HepG2 (cell line): ENCODE measurements at regions not wholly inside any gene's neighbourhood (a gene's known extent, or its start where the extent isn't known, plus 50 kb on each side); places are given as distances from the start of the nearest gene placed in this dataset.

Experiments used
- ATM ChIP-seq: fragments of 450-650 bp; IDR thresholded peaks from 2 replicates; pipeline ENCODE4 v1.7.1; 2017; ENCODE audit warnings: mild to moderate bottlenecking, borderline replicate concordance
- CBX1 ChIP-seq: IDR thresholded peaks from one replicate; pipeline ENCODE4 v1.6.1; 2016; ENCODE audit warnings: antibody characterized with exemption, low read depth
- GRHL1 ChIP-seq: sonication (generic); formaldehyde crosslinking; conservative IDR thresholded peaks from 2 replicates; pipeline ENCODE4 v1.8.0; 2022; ENCODE audit warnings: missing genetic modification reagents
- HNF1A ChIP-seq, 2 experiments: sonication (generic) in 1 of 2; formaldehyde crosslinking in 1 of 2; IDR thresholded peaks; 2 replicates each; pipeline versions ENCODE4 v1.4.0 to v1.6.1; 2016 to 2020; ENCODE audit warnings: borderline replicate concordance in 1 of 2, low read depth in 1 of 2, mild to moderate bottlenecking in 1 of 2, missing genetic modification reagents in 1 of 2
- HNRNPK ChIP-seq: fragments of 200-400 bp; formaldehyde crosslinking; IDR thresholded peaks from 2 replicates; pipeline ENCODE4 v1.6.1; 2018; ENCODE audit warnings: low read length, low read depth, moderate library complexity, mild to moderate bottlenecking; ENCODE audit not compliant: poor library complexity, severe bottlenecking
- HNRNPUL1 ChIP-seq: fragments of 200-400 bp; formaldehyde crosslinking; IDR thresholded peaks from 2 replicates; pipeline ENCODE4 v1.6.1; 2017; ENCODE audit warnings: low read depth, mild to moderate bottlenecking, low read length, moderate library complexity
- IKZF1 ChIP-seq: fragments of 450-650 bp; IDR thresholded peaks from 2 replicates; pipeline ENCODE4 v1.7.1; 2016
- JDP2 ChIP-seq: sonication (generic); formaldehyde crosslinking; IDR thresholded peaks from 2 replicates; pipeline ENCODE4 v1.8.1; 2022; ENCODE audit warnings: missing genetic modification reagents, borderline replicate concordance
- MED13 ChIP-seq: sonication (generic); formaldehyde crosslinking; IDR thresholded peaks from 2 replicates; pipeline ENCODE4 v1.5.0; 2020; ENCODE audit warnings: missing genetic modification reagents
- RNF219 ChIP-seq: sonication (generic); formaldehyde crosslinking; IDR thresholded peaks from 2 replicates; pipeline ENCODE4 v1.5.0; 2020; ENCODE audit warnings: mild to moderate bottlenecking, missing genetic modification reagents
- THAP7 ChIP-seq: sonication (generic); formaldehyde crosslinking; IDR thresholded peaks from 2 replicates; pipeline ENCODE4 v1.8.1; 2023; ENCODE audit warnings: mild to moderate bottlenecking, missing genetic modification reagents
- YEATS2 ChIP-seq: sonication (generic); formaldehyde crosslinking; IDR thresholded peaks from 2 replicates; pipeline ENCODE4 v1.4.0; 2020; ENCODE audit warnings: missing genetic modification reagents, borderline replicate concordance
- ZNF124 ChIP-seq: sonication (generic); formaldehyde crosslinking; IDR thresholded peaks from 2 replicates; pipeline ENCODE4 v1.4.0; 2020; ENCODE audit warnings: missing genetic modification reagents
- ZNF431 ChIP-seq: sonication (generic); formaldehyde crosslinking; IDR thresholded peaks from 2 replicates; pipeline ENCODE4 v1.9.0; 2022; ENCODE audit warnings: missing genetic modification reagents, low read depth, mild to moderate bottlenecking, borderline replicate concordance
- ZNF512B ChIP-seq: sonication (generic); formaldehyde crosslinking; IDR thresholded peaks from 2 replicates; pipeline ENCODE4 v1.5.1; 2020; ENCODE audit warnings: missing genetic modification reagents, mild to moderate bottlenecking, borderline replicate concordance
- ZNF746 ChIP-seq: sonication (generic); formaldehyde crosslinking; IDR thresholded peaks from 2 replicates; pipeline ENCODE4 v1.8.0; 2022; ENCODE audit warnings: mild to moderate bottlenecking, missing genetic modification reagents

GRCh38 chr10:78437998-78438906, 404.6 kb downstream of the RPS24 start (continued):
- TF ChIP-seq GRHL1, result no peak
- no peak for TF ChIP-seq HNRNPUL1
- TF ChIP-seq YEATS2 (CRISPR knock-in tag), result no peak
- TF ChIP-seq MED13 (CRISPR knock-in tag), result no peak
- TF ChIP-seq ZNF512B (CRISPR knock-in tag), result peak; percentile 64; the same call in 1 of the 2 replicates
- TF ChIP-seq ZNF124, result no peak
- TF ChIP-seq JDP2, result no peak
- TF ChIP-seq ZNF431, result no peak
- TF ChIP-seq HNF1A (IDR thresholded peaks at IDR 0.05; ENCODE audit: low read depth), result no peak
- TF ChIP-seq HNF1A (CRISPR knock-in tag; IDR thresholded peaks at IDR 0.05; ENCODE audit: borderline replicate concordance), result no peak
- TF ChIP-seq ZNF746 (CRISPR knock-in tag), result no peak
- TF ChIP-seq HNRNPK, result no peak
- no peak for TF ChIP-seq IKZF1
- TF ChIP-seq CBX1, result peak; percentile 23
- TF ChIP-seq ATM, result no peak
- 0 out of 2 replicates have a peak, but pooled peaks have one; percentile 7 for TF ChIP-seq THAP7 (CRISPR knock-in tag)
- TF ChIP-seq RNF219 (CRISPR knock-in tag), result no peak
